GM19023 (cell line): ENCODE measurements at regions not wholly inside any gene's neighbourhood (a gene's known extent, or its start where the extent isn't known, plus 50 kb on each side); places are given as distances from the start of the nearest gene placed in this dataset.

Experiments used
- ATAC-seq: cut with Tn5 transposase; IDR thresholded peaks from one replicate; pipeline ENCODE4 v1.9.1; 2021; ENCODE audit warnings: mild to moderate bottlenecking, moderate library complexity; ENCODE audit not compliant: unreplicated experiment

GRCh38 chr7:91811641-91812040, 68.9 kb downstream of the MTERF1 start:
- ATAC-seq = no peak

GRCh38 chr7:91812388-91812787, 68.1 kb downstream of the MTERF1 start:
- ATAC-seq = no peak

GRCh38 chr7:91814189-91814588, 66.3 kb downstream of the MTERF1 start:
- ATAC-seq = peak; percentile 72
